Loucy (cell line): ENCODE measurements at regions not wholly inside any gene's neighbourhood (a gene's known extent, or its start where the extent isn't known, plus 50 kb on each side); places are given as distances from the start of the nearest gene placed in this dataset.

Experiments
- CTCF ChIP-seq: fragments of 200-600 bp; sonication (generic); conservative IDR thresholded peaks from 2 replicates; pipeline ENCODE4 v1.5.1; 2014; ENCODE audit warnings: mild to moderate bottlenecking, antibody characterized with exemption, low read length
- EZH2phosphoT487 ChIP-seq: fragments of 200-600 bp; IDR thresholded peaks from 2 replicates; pipeline ENCODE4 v1.6.1; 2018; ENCODE audit warnings: antibody characterized with exemption, mild to moderate bottlenecking, moderate library complexity, borderline replicate concordance

- TF ChIP-seq CTCF, result no peak
- TF ChIP-seq EZH2phosphoT487, result no peak
Observed at GRCh38 chr3:59692117-59692516, 642.3 kb upstream of the CFAP20DC start.
